ENCODE measurements at regions not wholly inside any gene's neighbourhood (a gene's known extent, or its start where the extent isn't known, plus 50 kb on each side); places are given as distances from the start of the nearest gene placed in this dataset.

GRCh38 chr6:159095616-159096015 lies 50.8 kb upstream of the TAGAP start:
- no peak overlapping the region for H3K27ac ChIP-seq (ENCODE audit: insufficient read length, low read depth, low read length)
- no CpG with 5 or more reads among the region's 6 CpGs for WGBS (ENCODE audit: extremely low coverage, insufficient read length, low lambda C conversion rate)
- no peaks in the 10 kb centered on the region for H3K27me3 Mint-ChIP-seq (ENCODE audit: low read depth)

More at GRCh38 chr6:159095616-159096015, 50.8 kb upstream of the TAGAP start:
- Histone ChIP-seq H3K14ac (ENCODE audit: insufficient read depth, low read length) (no peak overlapping the region; the same call in 1 of the 2 replicates), H3K23me2 (ENCODE audit: insufficient read length, low read depth, low read length, poor library complexity, severe bottlenecking) (no peaks in the 10 kb centered on the region), H3T11ph (ENCODE audit: low read length) (no peak overlapping the region), H3K56ac (ENCODE audit: insufficient read length, low read depth, low read length) (no peak overlapping the region), H2BK5ac (ENCODE audit: insufficient read length, low read length) (no peak overlapping the region), H3K18ac (ENCODE audit: insufficient read length, low read depth, low read length) (no peak overlapping the region), H4K8ac (replicated peaks; ENCODE audit: insufficient read length, low read depth, low read length) (no peak overlapping the region), H3K4me2 (ENCODE audit: insufficient read depth, insufficient read length, low read length) (no peak overlapping the region), H4K91ac (ENCODE audit: insufficient read length, low read depth, low read length) (no peak overlapping the region), H4K20me1 (ENCODE audit: control insufficient read depth, insufficient read depth, insufficient read length) (no peaks in the 10 kb centered on the region), H3K9ac (ENCODE audit: extremely low read depth, insufficient read length, low read length) (no peak overlapping the region), H2AK5ac (ENCODE audit: insufficient read length, low read length) (no peak overlapping the region), H3K79me1 (ENCODE audit: insufficient read depth, low read depth, low read length, poor library complexity, severe bottlenecking) (no peaks in the 10 kb centered on the region), H3K4ac (ENCODE audit: low read depth, low read length) (no peak overlapping the region), H3K9me3 (ENCODE audit: control insufficient read depth, low read depth, low read length) (no peaks in the 10 kb centered on the region), H2AFZ (ENCODE audit: low read length) (no peak overlapping the region), H3K27me3 (ENCODE audit: insufficient read depth, low read length) (no peaks in the 10 kb centered on the region), H2BK15ac (ENCODE audit: low read depth, low read length) (no peak overlapping the region), H3K79me2 (ENCODE audit: insufficient read depth, low read length) (no peaks in the 10 kb centered on the region), H2BK12ac (ENCODE audit: insufficient read length, low read depth, low read length) (no peak overlapping the region), H4K5ac (ENCODE audit: insufficient read length, low read depth, low read length) (no peak overlapping the region), H3K23ac (ENCODE audit: insufficient read length, low read depth, low read length) (no peak overlapping the region), H3K4me1 (ENCODE audit: insufficient read depth, low read length) (no peaks in the 10 kb centered on the region; the same call in 1 of the 2 replicates), H2BK120ac (ENCODE audit: low read depth, low read length, poor library complexity, severe bottlenecking) (no peak overlapping the region), H2BK20ac (ENCODE audit: low read depth, low read length, poor library complexity, severe bottlenecking) (no peak overlapping the region)
- Mint-ChIP-seq H3K27ac (peak overlapping the region in 1 of 3 experiments; percentile 30; a peak in 1 of 7 replicates), H3K36me3 (ENCODE audit: insufficient read depth in 1 of 3, low read depth in 3 of 3) (no peaks in the 10 kb centered on the region), H3K4me3 (no peak overlapping the region), H3K4me1 (peaks cover 0 to 12% of the 10 kb centered on the region in 2 experiments; a peak in 2 of 4 replicates), H3K9me3 (no peaks in the 10 kb centered on the region)
- TF ChIP-seq CTCF (conservative IDR thresholded peaks at IDR 0.05), result no peak
- peak; percentile 50 for DNase-seq

Measured in H9 (cell line).